ENCODE measurements at regions not wholly inside any gene's neighbourhood (a gene's known extent, or its start where the extent isn't known, plus 50 kb on each side); places are given as distances from the start of the nearest gene placed in this dataset.
"Not testable (repeated sequence)": the region's sequence is repeated elsewhere in the genome, so short reads cannot be mapped to it uniquely, and the experiment has no call there.

DNA sequence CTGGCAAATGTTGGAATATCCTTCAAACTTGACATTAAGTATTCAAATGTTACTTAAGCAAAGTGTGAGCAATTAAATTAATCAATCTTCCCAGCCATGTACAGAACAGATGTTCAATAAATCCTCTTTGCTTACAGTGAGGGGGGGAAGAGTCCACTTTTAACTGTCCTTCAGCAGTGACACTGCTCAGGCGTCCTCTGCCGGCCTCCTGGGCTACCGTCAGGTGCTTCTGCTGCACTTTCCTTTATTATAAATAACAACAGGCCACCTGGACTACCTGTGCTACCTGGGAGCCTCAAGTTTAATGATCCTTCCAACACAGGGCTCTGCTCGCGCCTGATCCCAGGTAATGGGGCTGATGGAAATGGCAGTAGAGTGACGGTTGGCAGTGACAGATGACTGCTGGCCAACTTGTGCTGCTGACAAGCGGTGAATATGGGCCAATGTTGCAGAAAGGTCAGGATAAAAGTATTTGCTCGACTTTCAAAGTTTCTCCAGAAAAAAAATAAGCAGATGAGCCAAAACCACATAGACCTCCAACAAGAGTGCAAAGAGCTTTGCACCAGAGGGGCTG is 460.0 kb upstream of the ZNF507 start:
- DNase-seq (ENCODE audit: low spot score): no peak

DNA sequence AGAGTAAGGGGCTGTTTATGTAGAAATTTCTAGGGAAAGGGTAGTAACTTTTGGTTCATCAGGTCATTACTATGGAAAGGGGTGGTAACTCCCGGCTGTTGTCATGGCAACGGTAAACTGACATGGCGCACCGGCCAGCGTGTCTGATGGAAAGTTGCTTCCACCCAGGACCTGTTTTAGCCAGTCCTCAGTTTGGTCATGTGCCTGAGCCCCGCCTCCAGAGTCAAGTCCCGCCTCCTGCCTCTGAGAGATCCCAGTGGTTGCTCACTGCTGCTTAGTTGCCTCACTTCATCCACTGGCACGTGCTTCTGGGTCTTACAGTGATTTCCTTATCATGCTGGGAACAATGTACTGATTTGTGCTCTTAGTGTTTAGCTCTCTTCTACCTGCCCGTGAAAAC is 455.2 kb upstream of the ZNF507 start:
- no peak for DNase-seq (ENCODE audit: low spot score)

DNA sequence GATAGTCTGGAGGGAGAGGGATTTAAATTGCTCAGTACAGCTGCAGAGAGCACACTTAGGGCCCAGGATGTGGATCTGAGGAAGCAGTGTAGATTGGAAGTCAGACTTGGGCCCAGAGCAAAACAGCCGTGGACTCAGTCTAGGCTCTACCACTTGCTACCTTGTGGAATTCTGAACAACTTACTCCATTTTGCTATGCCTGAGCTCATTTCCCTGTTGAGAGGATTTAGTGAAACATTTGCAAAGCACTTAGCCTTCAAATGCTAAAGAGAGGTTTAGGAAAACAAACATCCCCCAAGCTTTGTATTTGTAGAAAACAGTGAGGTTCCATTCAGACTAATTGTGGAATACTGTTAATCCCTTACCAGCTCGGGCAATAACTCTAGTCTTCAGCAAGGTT is 453.4 kb upstream of the ZNF507 start:
- DNase-seq (ENCODE audit: low spot score): no peak

DNA sequence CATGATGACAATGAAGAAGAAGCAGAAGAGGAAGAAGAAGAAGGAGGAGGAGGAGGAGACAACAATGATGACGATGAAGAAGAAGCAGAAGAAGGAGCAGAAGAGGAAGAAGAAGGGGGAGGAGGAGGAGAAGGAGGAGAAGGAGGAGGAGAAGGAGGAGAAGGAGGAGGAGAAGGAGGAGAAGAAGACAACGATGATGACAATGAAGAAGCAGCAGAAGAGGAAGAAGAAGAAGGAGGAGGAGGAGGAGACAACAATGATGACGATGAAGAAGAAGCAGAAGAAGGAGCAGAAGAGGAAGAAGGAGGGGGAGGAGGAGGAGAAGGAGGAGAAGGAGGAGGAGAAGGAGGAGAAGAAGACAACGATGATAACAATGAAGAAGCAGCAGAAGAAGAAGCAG is 451.9 kb upstream of the ZNF507 start:
- DNase-seq (ENCODE audit: low spot score): not testable (repeated sequence)

DNA sequence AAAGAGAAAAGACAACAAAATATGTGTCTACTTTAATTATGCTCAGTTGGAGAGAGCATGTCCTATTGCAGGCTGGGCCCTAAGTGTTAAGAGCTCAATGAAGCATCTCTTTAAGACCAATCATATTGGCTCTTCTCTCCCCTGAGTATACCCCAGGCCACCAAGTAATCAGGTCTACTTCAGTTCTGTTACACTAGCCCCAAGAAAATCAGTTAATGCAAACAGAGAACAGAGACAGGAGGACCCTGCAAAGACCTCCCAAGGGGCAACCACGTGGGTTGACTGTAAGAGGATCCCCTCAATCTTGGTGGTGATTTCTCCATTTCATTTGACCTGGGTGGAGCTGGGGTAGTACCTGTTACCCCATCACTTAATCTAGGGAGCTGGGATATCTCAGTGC is 451.0 kb upstream of the ZNF507 start:
- DNase-seq (ENCODE audit: low spot score): no peak

DNA sequence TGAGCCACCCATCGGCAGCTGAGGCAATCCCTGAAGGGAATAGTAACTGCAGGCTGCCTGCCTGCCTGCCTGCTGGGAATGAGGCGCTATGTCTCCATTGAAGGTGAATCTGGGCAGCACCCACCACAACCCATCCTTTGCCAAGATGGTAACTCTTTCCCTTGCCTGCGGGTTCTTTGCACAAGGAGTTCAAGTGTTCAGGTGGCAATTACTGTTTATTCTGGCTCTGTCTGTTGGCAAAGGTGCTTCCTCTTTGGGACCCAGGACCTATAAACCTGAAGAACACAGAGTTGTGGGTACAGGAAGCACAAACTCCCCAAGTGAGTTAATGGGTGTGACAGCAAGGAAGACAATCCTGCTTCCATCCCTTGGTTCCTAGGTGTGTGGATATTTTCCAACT is 448.1 kb upstream of the ZNF507 start:
- DNase-seq (ENCODE audit: low spot score): no peak

DNA sequence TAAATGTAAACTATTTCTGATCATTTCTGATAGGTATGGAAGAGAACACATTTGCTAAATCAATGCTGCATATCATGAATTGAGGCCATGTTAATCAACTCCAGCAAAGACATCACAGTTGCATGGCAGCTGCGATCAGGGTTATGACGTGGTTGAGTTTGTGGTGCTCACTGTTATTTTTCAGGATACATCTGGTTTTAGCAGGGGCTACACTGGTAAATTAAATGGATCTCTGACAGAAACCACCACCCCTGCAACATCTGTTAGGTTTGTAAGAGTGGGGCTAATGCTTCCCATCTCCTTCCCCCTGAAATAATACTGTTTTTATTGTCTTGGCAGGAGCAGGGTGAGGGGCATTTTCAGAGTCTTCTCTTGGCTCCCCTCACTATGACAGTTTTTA is 444.4 kb upstream of the ZNF507 start:
- no peak for DNase-seq (ENCODE audit: low spot score)

DNA sequence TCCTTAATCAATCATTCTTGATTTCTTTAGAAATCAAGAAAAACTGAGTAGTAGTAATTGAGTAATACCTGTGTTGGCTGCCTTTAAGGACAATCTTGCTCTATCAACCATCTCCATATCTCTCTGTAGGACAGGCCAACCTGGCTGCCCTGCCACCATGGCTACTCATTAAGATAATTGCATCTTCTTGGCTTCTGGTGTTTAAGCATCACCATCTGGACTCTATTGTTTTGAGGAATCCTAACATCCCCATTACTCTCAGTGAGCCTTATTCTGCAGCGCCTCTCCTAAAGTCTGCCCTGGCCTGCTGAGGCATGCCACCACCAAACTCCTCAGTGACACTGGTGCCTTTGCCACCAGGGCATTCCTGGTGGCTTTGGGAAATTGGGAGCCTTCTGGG is 442.6 kb upstream of the ZNF507 start:
- no peak for DNase-seq (ENCODE audit: low spot score)

DNA sequence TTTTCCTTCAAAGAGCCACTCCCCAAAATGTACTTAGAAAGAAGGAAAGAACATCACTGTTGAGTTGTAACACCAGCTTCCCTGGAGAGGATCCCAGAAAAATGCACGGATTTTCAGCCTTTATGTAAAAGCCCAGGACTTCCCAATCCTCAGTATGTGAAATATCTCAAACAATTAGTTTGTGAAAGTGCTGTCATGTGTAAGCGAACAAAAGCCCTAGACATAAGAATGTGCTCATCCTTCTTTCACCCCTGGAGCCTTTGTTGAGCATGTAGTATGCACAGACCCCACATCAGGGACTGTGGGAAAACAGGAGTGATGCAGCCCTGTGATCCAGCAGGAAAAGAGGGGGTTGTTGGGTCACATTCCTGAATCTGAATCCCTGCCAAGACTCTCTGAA is 441.4 kb upstream of the ZNF507 start:
- DNase-seq (ENCODE audit: low spot score): no peak

DNA sequence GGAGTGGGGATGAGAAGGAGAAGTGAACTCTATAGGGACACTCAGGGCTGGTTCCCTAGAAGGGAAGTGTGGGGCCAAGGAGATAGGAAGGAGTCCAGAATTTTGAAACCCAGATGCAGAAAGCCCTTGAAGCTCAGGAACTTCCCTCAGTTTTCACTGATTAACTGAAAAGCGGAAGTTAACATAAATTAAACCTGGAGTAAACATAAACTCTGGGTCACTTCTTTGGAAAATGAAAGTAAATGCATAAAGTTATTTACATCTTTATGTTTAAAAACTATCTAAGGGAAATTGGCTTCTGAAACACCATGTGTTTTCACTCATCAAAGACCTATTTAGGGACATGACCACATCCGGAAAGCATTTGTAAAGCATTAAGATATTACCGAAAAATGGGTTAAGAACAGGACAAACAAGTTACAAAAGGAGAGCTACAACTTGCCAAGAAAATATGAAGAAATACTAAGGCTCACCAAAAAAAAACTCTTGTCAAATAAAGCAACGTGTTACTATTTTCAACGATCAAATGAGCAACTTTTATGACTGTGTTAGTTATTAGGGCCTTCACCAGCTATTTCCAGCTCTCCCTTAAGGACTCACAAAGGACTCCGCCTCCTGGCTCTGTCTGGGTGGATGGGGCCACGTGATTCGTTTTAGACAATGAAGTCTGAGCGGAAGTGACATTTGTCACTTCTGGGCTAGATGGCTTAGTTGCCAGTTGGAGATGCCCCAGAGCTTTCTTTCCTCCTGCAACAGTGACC is 439.1 kb upstream of the ZNF507 start:
- no peak for DNase-seq (ENCODE audit: low spot score)

DNA sequence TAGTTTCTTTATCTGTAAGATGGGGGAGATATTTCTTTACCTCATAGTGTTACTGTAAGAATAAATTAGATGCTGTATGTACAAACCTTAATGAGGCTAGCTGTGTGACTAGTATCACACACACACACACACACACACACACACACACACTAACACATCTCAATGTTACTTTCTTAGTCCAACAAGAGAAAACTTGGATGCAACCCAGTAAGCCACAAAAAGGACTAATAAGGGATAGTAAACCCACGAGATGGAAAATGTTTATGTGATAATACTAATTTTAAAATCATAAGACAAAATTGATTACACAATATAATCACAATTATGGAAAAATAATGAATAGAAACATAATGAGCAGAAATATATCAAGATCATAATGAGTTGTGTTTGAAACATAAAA is 437.7 kb upstream of the ZNF507 start:
- no peak for DNase-seq (ENCODE audit: low spot score)

DNA sequence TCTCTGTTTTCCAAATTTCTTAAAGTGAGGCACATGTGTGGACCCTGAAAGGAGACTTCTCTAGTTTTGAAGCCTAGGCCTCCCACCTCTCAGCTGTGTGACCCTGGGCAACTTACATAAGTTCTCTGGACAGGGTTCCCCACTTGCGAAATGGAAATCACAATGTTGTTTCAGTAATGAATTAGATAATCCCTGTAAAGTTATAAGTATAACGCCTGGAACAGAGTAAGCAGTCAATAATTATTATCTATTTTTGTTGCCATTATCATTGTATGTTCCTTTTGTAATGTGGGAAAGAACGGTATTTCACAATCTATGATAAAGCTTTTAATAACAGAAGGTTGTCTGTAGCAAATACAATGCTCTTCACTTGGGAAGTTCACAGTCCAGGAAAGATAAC is 437.3 kb upstream of the ZNF507 start:
- DNase-seq (ENCODE audit: low spot score): no peak

DNA sequence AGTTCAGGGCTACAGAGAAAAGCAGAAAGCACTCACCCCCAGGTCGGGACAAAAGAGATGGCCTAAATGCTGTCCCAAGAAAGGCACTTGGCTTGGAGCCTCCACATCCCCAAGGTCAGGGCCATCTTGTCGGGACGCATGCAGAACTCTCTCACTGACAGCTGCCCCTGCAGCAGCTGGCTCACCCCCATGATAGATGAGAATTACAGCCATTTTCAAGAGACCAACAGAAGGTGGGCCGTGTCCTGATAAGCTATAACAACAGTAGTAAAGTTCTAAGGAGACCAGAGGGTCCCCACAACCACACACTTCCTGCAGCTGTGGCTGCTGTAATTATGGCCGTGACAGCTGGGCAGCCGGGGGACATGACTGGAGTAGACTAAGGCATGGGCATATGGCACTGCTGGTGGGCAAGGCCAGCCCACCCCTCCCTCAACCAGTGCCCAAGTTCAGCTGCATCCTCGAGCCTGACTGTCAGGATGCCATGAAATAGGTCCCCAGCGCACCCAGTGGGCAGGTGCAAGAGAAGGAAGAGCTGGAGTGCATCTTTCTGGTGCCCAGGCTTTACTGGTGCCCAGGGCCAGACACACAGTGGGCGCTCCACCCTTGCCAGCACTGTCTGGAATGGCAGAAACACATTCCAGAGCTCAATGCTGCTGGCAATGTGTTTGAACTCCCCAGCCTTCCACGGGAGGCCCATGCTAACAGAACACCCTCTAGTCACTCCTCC is 436.7 kb upstream of the ZNF507 start:
- no peak for DNase-seq (ENCODE audit: low spot score)

DNA sequence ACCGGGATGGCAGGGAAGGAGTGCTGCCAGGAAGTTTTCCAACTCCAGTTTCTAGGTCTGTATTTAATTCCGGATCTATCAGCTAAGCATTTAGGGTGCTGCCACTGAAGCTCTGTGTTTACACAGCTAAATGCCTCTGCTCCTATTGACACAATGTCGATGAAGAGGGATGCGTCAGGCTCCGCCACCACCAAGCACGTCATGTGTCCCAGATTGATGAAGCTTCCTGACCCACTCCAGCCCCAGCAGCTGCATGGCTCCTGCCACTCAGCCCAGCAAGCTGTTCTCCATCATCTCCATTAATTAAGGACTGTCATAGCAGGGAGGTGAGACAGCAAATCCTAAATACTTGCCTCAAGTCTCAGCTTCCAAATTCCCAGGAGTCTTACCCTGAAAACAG is 435.2 kb upstream of the ZNF507 start:
- no peak for DNase-seq (ENCODE audit: low spot score)

DNA sequence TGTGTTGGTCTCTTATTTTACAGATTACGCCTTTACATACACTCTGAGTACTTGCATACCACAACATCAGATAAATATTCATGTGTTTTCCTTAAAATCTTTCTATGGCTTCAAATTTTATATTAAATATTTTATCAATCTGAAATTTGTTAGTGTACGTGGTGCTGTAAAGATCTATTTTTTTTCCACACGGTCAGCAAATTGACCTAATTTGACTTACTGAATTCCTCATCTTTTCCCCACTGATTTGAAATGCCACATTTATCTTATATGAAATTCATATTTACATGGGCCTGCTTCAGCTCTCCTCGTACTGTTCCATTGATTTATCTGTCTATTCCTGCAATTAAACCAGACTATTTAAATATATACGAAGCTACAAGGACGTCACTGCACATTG is 433.8 kb upstream of the ZNF507 start:
- DNase-seq (ENCODE audit: low spot score): no peak

DNA sequence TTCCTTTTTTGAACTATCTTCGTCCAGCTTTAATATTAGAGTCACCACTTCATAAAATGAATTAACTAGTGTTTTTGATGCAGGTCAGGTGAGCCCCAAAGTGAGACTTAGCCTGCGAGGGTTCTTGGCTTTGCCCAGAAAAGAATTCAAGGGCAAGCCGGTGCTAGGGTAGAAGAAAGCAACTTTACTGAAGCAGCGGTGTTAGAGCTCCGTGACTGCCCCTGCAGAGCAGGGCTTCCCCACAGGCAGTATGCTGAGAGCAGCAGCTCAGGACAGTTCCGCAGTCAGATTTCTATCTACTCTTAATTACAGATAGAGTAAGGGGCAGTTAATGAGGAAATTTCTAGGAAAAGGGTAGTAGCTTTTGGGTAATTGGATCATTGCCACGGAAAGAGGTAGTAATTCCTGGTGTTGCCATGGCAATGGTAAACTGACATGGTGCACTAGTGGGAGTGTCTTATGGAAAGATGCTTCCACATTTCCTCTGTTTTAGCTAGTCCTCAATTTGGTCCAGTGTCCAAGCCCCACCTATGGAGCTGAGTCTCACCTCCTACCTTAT is 432.2 kb upstream of the ZNF507 start:
- no peak for DNase-seq (ENCODE audit: low spot score)

DNA sequence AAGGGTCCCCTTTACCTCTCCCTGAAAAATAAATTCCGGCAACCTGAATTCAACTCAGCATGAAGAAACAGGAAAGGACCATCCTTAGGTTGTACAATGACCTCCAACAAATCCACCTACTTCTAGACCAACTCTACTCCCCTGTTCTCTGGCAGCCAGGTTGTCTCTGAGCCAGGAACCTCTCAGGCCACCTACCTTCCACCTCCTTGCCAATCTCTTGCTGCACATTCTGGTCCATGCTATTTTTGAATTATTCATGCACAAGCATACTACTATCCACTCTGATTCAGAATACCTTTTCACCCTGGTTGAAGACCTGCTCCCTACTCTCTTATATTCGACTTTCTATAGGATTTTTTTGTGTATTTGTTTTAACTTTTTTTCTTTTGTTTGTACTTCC is 415.0 kb upstream of the ZNF507 start:
- DNase-seq (ENCODE audit: low spot score): no peak

DNA sequence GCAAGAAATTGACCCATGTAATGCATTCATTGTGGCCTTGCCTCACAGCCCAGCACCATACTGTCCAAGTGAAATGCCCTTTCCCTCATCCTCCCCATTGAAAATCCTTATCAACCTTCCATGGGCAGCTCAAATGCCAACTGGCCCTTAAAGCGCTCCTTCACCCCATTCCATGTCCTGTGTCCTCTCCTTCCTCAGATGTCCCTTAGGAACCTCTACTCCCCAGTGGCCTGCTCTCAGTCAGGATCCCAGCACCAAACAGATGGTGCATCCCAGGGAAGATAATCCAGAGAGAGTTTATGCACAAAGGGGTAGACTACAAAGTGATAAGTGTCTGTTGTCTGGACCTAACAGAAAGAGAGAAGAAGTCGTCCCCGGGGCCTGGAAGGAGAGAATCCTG is 407.4 kb upstream of the ZNF507 start:
- no peak for DNase-seq (ENCODE audit: low spot score)

DNA sequence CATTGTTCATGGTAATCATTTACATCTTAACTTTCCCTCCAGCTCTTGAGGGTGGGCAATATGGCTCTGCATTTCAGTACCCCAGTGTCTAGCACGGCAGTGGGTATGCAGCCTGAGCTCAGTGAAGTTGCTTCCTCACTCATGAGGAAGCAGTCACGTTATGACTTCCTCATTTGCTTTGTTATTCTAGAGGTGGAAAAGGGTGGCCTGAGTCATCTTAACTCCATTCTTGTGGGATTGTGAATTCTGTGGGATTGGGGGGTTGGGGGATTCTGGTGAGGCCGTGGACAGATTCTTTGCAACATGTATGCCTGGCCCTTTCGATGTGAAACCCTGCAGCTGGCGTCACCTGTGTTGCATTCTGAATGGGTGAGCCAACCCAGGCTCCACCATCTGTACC is 406.7 kb upstream of the ZNF507 start:
- no peak for DNase-seq (ENCODE audit: low spot score)

DNA sequence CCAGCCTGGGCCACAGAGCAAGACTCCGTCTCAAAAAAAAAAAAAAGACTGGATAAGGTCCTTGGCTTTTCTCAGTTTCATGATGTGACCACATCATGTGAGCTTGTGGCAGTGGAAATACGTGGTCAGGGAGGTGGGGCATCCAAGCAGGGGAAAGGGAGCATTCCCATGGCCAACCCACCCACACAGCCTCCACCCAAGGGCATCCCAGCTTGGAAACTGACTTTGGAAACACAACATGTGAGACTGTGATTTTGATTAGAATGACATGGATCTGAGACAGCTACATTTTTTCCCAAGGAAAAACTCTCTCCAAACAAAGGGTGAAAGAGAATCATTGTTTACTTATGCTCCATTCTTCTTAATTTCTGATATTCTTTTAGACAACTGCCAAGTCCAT is 405.0 kb upstream of the ZNF507 start:
- no peak for DNase-seq (ENCODE audit: low spot score)

DNA sequence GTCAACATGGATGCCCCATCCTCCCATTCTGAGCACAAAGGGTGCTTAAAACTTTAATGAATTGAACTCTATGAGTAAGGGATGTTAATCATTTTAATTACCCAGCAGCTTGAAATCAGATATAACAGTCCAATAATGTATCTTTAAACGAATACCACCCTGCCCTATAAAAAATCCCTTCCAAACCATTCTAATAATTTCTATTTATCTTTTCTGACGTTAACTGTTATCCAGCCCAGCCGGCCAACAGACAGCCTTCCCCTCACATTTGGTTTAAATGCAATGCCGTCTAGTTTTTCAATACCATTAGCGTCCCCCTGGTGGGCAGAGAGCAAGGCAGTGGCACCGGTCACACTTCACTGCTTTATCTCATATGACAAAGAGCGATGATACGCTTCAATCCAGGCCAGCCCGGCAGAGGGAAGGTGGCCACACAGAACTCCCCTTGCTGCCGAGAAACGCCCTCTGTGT is 402.2 kb upstream of the ZNF507 start:
- no peak for DNase-seq (ENCODE audit: low spot score)

DNA sequence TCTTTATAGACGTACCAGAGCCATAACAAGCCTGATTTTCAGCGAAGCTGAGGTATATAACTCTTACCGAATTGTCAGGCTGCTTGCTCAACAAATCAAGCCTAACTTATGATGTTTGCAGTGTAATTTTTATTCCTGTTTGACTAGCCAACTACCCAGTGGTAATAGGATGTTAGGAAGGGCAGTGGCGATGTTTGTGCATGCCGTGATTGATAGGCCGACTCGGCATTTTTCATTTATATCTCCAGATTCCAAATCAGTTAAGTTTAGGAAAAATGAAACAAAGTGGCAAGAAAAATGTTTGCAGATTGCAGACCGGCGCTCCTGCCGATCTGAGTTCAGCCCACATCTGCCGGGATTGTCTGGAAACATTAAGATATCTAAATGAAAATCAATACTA is 401.6 kb upstream of the ZNF507 start:
- DNase-seq (ENCODE audit: low spot score): no peak

DNA sequence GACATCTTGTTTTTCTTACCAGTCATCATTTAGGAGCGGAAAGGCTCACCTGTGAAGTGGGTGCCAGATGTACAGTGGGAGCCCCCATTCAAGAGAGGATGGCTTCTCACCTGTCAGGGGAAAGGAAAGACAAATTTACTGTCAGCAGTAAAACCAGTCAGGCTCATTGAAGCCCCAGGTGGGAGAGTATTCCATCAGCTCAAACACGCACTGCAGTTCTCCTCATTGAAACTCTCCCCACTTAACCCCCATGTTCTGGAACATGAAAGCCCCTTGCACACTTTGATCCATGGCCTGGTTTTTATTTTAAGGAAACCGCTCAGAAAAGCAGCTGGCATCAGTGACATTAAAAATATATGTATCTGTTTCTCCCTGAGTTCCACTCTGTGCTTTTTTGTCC is 401.1 kb upstream of the ZNF507 start:
- no peak for DNase-seq (ENCODE audit: low spot score)
